ENCODE measurements at regions not wholly inside any gene's neighbourhood (a gene's known extent, or its start where the extent isn't known, plus 50 kb on each side); places are given as distances from the start of the nearest gene placed in this dataset.

GRCh38 chr2:16832910-16833309 lies 167.3 kb upstream of the CYRIA start:
- H3K79me2 ChIP-seq (ENCODE audit: insufficient read depth, low read length): no peaks in the 10 kb centered on the region
- H4K8ac ChIP-seq (replicated peaks; ENCODE audit: insufficient read length, low read depth, low read length): no peak overlapping the region
- H3K9me3 ChIP-seq (ENCODE audit: control insufficient read depth, low read depth, low read length): no peaks in the 10 kb centered on the region
- no peaks in the 10 kb centered on the region for H4K20me1 ChIP-seq (ENCODE audit: control insufficient read depth, insufficient read depth, insufficient read length)
- H2BK20ac ChIP-seq (ENCODE audit: low read depth, low read length, poor library complexity, severe bottlenecking): no peak overlapping the region
- no peak overlapping the region for H3K27ac ChIP-seq (ENCODE audit: insufficient read length, low read depth, low read length)
- no peak overlapping the region for H2BK5ac ChIP-seq (ENCODE audit: insufficient read length, low read length)
- H4K5ac ChIP-seq (ENCODE audit: insufficient read length, low read depth, low read length): no peak overlapping the region
- H2BK120ac ChIP-seq (ENCODE audit: low read depth, low read length, poor library complexity, severe bottlenecking): no peak overlapping the region
- DNase-seq: no peak
- Mint-ChIP-seq H3K27me3 (ENCODE audit: low read depth) (no peaks in the 10 kb centered on the region), H3K4me1 (peaks cover 4% of the 10 kb centered on the region in 2 experiments; a peak in 1 of 4 replicates), H3K27ac (no peak overlapping the region), H3K36me3 (ENCODE audit: insufficient read depth in 1 of 3, low read depth in 3 of 3) (no peaks in the 10 kb centered on the region), H3K4me3 (no peak overlapping the region), H3K9me3 (no peaks in the 10 kb centered on the region)
- H3K9ac ChIP-seq (ENCODE audit: extremely low read depth, insufficient read length, low read length): no peak overlapping the region
- H4K91ac ChIP-seq (ENCODE audit: insufficient read length, low read depth, low read length): no peak overlapping the region
- no peak overlapping the region for H3K56ac ChIP-seq (ENCODE audit: insufficient read length, low read depth, low read length)
- H2BK15ac ChIP-seq (ENCODE audit: low read depth, low read length): no peak overlapping the region
- no peak overlapping the region for H3K23ac ChIP-seq (ENCODE audit: insufficient read length, low read depth, low read length)
- H2BK12ac ChIP-seq (ENCODE audit: insufficient read length, low read depth, low read length): no peak overlapping the region
- no peaks in the 10 kb centered on the region for H3K27me3 ChIP-seq (ENCODE audit: insufficient read depth, low read length)
- no peak overlapping the region for H3K18ac ChIP-seq (ENCODE audit: insufficient read length, low read depth, low read length)
- H2AK5ac ChIP-seq (ENCODE audit: insufficient read length, low read length): no peak overlapping the region
- no peaks in the 10 kb centered on the region for H3K23me2 ChIP-seq (ENCODE audit: insufficient read length, low read depth, low read length, poor library complexity, severe bottlenecking)
- no peak overlapping the region for H3K4me2 ChIP-seq (ENCODE audit: insufficient read depth, insufficient read length, low read length)
- H3K4me1 ChIP-seq (ENCODE audit: insufficient read depth, low read length): no peaks in the 10 kb centered on the region
- no peak for TF ChIP-seq CTCF (conservative IDR thresholded peaks at IDR 0.05)
- H3K4ac ChIP-seq (ENCODE audit: low read depth, low read length): no peak overlapping the region
- no peaks in the 10 kb centered on the region for H3K79me1 ChIP-seq (ENCODE audit: insufficient read depth, low read depth, low read length, poor library complexity, severe bottlenecking)
- no peak overlapping the region for H2AFZ ChIP-seq (ENCODE audit: low read length)
- H3K14ac ChIP-seq (ENCODE audit: insufficient read depth, low read length): no peak overlapping the region
- H3T11ph ChIP-seq (ENCODE audit: low read length): no peak overlapping the region

All from H9 (cell line).